Suprapubic skin (tissue), 4 donors: ENCODE measurements at regions not wholly inside any gene's neighbourhood (a gene's known extent, or its start where the extent isn't known, plus 50 kb on each side); places are given as distances from the start of the nearest gene placed in this dataset.

Source experiments
- CTCF ChIP-seq, 2 donors: fragments of 200-600 bp in 1 of 2; fragments of 450-650 bp in 1 of 2; sonication (generic) in 1 of 2; IDR thresholded peaks; one replicate each; pipeline ENCODE4 v1.5.1; 2016 to 2019; ENCODE audit warnings: antibody characterized with exemption in 2 of 2, mild to moderate bottlenecking in 1 of 2, moderate library complexity in 1 of 2
- EP300 ChIP-seq: sonication (generic); formaldehyde crosslinking; IDR thresholded peaks from one replicate; pipeline ENCODE4 v1.6.1; 2017; ENCODE audit warnings: antibody characterized with exemption
- POLR2A ChIP-seq, 2 donors: fragments of 450-650 bp; IDR thresholded peaks; one replicate each; pipeline ENCODE4 v1.6.1; 2017; ENCODE audit warnings: antibody characterized with exemption in 2 of 2, mild to moderate bottlenecking in 2 of 2, moderate library complexity in 2 of 2
- POLR2AphosphoS5 ChIP-seq, 3 donors: sonication (generic); formaldehyde crosslinking; IDR thresholded peaks; one replicate each; pipeline ENCODE4 v1.6.1; 2017; ENCODE audit warnings: antibody characterized with exemption in 3 of 3

GRCh38 chr4:35423104-35423503 is 821.2 kb downstream of the ARAP2 start:
- TF ChIP-seq CTCF (IDR thresholded peaks at IDR 0.05) (no peak), POLR2AphosphoS5 (IDR thresholded peaks at IDR 0.05) (no peak), EP300 (no peak), POLR2A (IDR thresholded peaks at IDR 0.05) (no peak)
